IMR-90 (cell line): ENCODE measurements at regions not wholly inside any gene's neighbourhood (a gene's known extent, or its start where the extent isn't known, plus 50 kb on each side); places are given as distances from the start of the nearest gene placed in this dataset.

Experiments
- ATAC-seq: fragments of 200-7000 bp; cut with Tn5 transposase; 2 replicates; pipeline ENCODE4 v1.9.1; 2020; ENCODE audit warnings: low read depth, mild to moderate bottlenecking, moderate library complexity
- BruUV-seq: library from RNA; stranded (reverse); fragments of 400-500 nt; replicated peaks from 2 replicates; lab custom pipeline; 2021; lab: Mats Ljungman, UMichigan
- CTCF ChIA-PET: fragments of 300-600 bp; formaldehyde crosslinking; extraction: SDS; loops from one replicate; lab custom pipeline; 2021; ENCODE audit warnings: antibody characterized with exemption; lab: Yijun Ruan, JAX
- POLR2A ChIA-PET: fragments of 300-600 bp; sonication (Branson Sonifier 250); formaldehyde crosslinking; loops from one replicate; lab custom pipeline; 2022; ENCODE audit warnings: antibody characterized with exemption; ENCODE audit not compliant: unreplicated experiment; lab: Charles Lee
- DNase-seq: peaks from one replicate; pipeline ENCODE4 v3.0.0; 2013
- H2AFZ ChIP-seq: replicated peaks from 2 replicates; pipeline ENCODE3; 2013; ENCODE audit warnings: low read length, mild to moderate bottlenecking; ENCODE audit not compliant: poor library complexity
- H2AK5ac ChIP-seq: 2 replicates; pipeline ENCODE4 v1.6.1; 2013; ENCODE audit warnings: low read depth, low read length, inconsistent platforms
- H2AK9ac ChIP-seq: replicated peaks from 2 replicates; pipeline ENCODE3; 2013; ENCODE audit warnings: mild to moderate bottlenecking, low read depth, low read length, moderate library complexity; ENCODE audit not compliant: poor library complexity
- H2BK120ac ChIP-seq: 2 replicates; pipeline ENCODE4 v1.6.1; 2013; ENCODE audit warnings: low read depth, low read length, inconsistent platforms
- H2BK15ac ChIP-seq: 3 replicates; pipeline ENCODE4 v1.6.1; 2013; ENCODE audit warnings: low read depth, low read length, inconsistent platforms
- H2BK20ac ChIP-seq: 2 replicates; pipeline ENCODE4 v1.6.1; 2013; ENCODE audit warnings: low read depth, mild to moderate bottlenecking, inconsistent platforms, low read length, moderate library complexity
- H2BK5ac ChIP-seq: 2 replicates; pipeline ENCODE4 v1.6.1; 2013; ENCODE audit warnings: mild to moderate bottlenecking, low read depth, low read length, inconsistent platforms; ENCODE audit not compliant: poor library complexity, severe bottlenecking
- H3K14ac ChIP-seq: replicated peaks from 2 replicates; pipeline ENCODE4 v1.6.1; 2013; ENCODE audit warnings: low read depth, low read length, inconsistent platforms
- H3K18ac ChIP-seq: 2 replicates; pipeline ENCODE4 v1.6.1; 2013; ENCODE audit warnings: low read depth, low read length, control low read depth
- H3K23ac ChIP-seq: 2 replicates; pipeline ENCODE4 v1.6.1; 2013; ENCODE audit warnings: low read depth, low read length, inconsistent platforms
- H3K27ac ChIP-seq: 2 replicates; pipeline ENCODE4 v1.5.1; 2013; ENCODE audit warnings: mild to moderate bottlenecking, control low read depth, low read length; ENCODE audit not compliant: insufficient read depth
- H3K27me3 ChIP-seq: 2 replicates; pipeline ENCODE4 v1.6.1; 2013; ENCODE audit warnings: low read length; ENCODE audit not compliant: control insufficient read depth, insufficient read depth
- H3K36me3 ChIP-seq: 2 replicates; pipeline ENCODE4 v1.6.1; 2013; ENCODE audit warnings: low read length, mixed read lengths; ENCODE audit not compliant: control insufficient read depth, insufficient read depth
- H3K4ac ChIP-seq: 2 replicates; pipeline ENCODE4 v1.6.1; 2013; ENCODE audit warnings: low read depth, low read length, inconsistent platforms
- H3K4me1 ChIP-seq: 2 replicates; pipeline ENCODE4 v1.6.1; 2013; ENCODE audit warnings: low read length, mixed read lengths; ENCODE audit not compliant: control insufficient read depth, insufficient read depth
- H3K4me2 ChIP-seq: 2 replicates; pipeline ENCODE4 v1.6.1; 2013; ENCODE audit warnings: low read depth, mild to moderate bottlenecking, control low read depth, low read length, moderate library complexity
- H3K4me3 ChIP-seq: 2 replicates; pipeline ENCODE4 v1.5.1; 2013; ENCODE audit warnings: low read depth, mild to moderate bottlenecking, control low read depth, low read length, moderate library complexity; ENCODE audit not compliant: insufficient read depth
- H3K56ac ChIP-seq: 2 replicates; pipeline ENCODE4 v1.6.1; 2013; ENCODE audit warnings: low read length, inconsistent platforms; ENCODE audit not compliant: insufficient read depth; ENCODE audit errors: extremely low read depth
- H3K79me1 ChIP-seq, 2 experiments: 2 replicates each; pipeline ENCODE4 v1.6.1; 2013; ENCODE audit warnings: low read length in 2 of 2, inconsistent platforms in 1 of 2, low read depth in 1 of 2
- H3K9ac ChIP-seq: 2 replicates; pipeline ENCODE4 v1.6.1; 2013; ENCODE audit warnings: low read depth, low read length, control low read depth
- H3K9me1 ChIP-seq: 2 replicates; pipeline ENCODE4 v1.6.1; 2013; ENCODE audit warnings: low read length, inconsistent platforms; ENCODE audit not compliant: insufficient read depth
- H3K9me3 ChIP-seq: 2 replicates; pipeline ENCODE4 v1.6.1; 2013; ENCODE audit warnings: low read length; ENCODE audit not compliant: control insufficient read depth, insufficient read depth
- H4K20me1 ChIP-seq: 2 replicates; pipeline ENCODE4 v1.6.1; 2013; ENCODE audit warnings: low read length, inconsistent platforms; ENCODE audit not compliant: insufficient read depth
- H4K5ac ChIP-seq: 2 replicates; pipeline ENCODE4 v1.6.1; 2013; ENCODE audit warnings: mild to moderate bottlenecking, low read depth, low read length, control low read depth
- H4K8ac ChIP-seq, 2 experiments: 2 replicates each; pipeline ENCODE4 v1.6.1; 2013; ENCODE audit warnings: low read depth in 2 of 2, low read length in 2 of 2, control low read depth in 1 of 2, inconsistent platforms in 1 of 2
- H4K91ac ChIP-seq: 2 replicates; pipeline ENCODE4 v1.6.1; 2013; ENCODE audit warnings: low read depth, low read length, inconsistent platforms; ENCODE audit not compliant: insufficient read depth
- BHLHE40 ChIP-seq: fragments of 150-350 bp; IDR thresholded peaks from 2 replicates; pipeline ENCODE4 v1.6.1; 2016; ENCODE audit warnings: mild to moderate bottlenecking, low read depth, low read length
- CEBPB ChIP-seq: IDR thresholded peaks from 2 replicates; pipeline ENCODE4 v1.6.1; 2012; ENCODE audit warnings: low read depth, low read length, improper control_type of control experiment
- CHD1 ChIP-seq: IDR thresholded peaks from 2 replicates; pipeline ENCODE4 v1.6.1; 2012; ENCODE audit warnings: low read depth, low read length, improper control_type of control experiment
- CTCF ChIP-seq: conservative IDR thresholded peaks from 2 replicates; pipeline ENCODE4 v1.5.1; 2012; ENCODE audit warnings: mild to moderate bottlenecking, low read depth, low read length, improper control_type of control experiment
- FOS ChIP-seq: fragments of 150-350 bp; IDR thresholded peaks from 2 replicates; pipeline ENCODE4 v1.6.1; 2016; ENCODE audit warnings: low read depth, low read length
- MAFK ChIP-seq: IDR thresholded peaks from 2 replicates; pipeline ENCODE4 v1.6.1; 2012; ENCODE audit warnings: low read depth, low read length, improper control_type of control experiment
- MAZ ChIP-seq: IDR thresholded peaks from 2 replicates; pipeline ENCODE4 v1.6.1; 2012; ENCODE audit warnings: low read depth, mild to moderate bottlenecking, low read length, improper control_type of control experiment, moderate library complexity, borderline replicate concordance
- NFE2L2 ChIP-seq: fragments of 150-350 bp; IDR thresholded peaks from 2 replicates; pipeline ENCODE4 v1.6.1; 2016; ENCODE audit warnings: low read depth, mild to moderate bottlenecking, low read length
- POLR2A ChIP-seq: IDR thresholded peaks from 2 replicates; pipeline ENCODE4 v1.6.1; 2012; ENCODE audit warnings: mild to moderate bottlenecking, low read depth, low read length
- RAD21 ChIP-seq: IDR thresholded peaks from 2 replicates; pipeline ENCODE4 v1.6.1; 2012; ENCODE audit warnings: low read length, improper control_type of control experiment
- RCOR1 ChIP-seq: IDR thresholded peaks from 2 replicates; pipeline ENCODE4 v1.6.1; 2012; ENCODE audit warnings: mild to moderate bottlenecking, low read length, improper control_type of control experiment; ENCODE audit not compliant: insufficient replicate concordance
- RFX5 ChIP-seq: IDR thresholded peaks from 2 replicates; pipeline ENCODE4 v1.8.0; 2012; ENCODE audit warnings: low read depth, mild to moderate bottlenecking, low read length, moderate library complexity
- SMC3 ChIP-seq: fragments of 150-350 bp; IDR thresholded peaks from 2 replicates; pipeline ENCODE4 v1.6.1; 2016; ENCODE audit warnings: low read depth, mild to moderate bottlenecking, antibody characterized with exemption, low read length, moderate library complexity
- USF2 ChIP-seq: fragments of 150-350 bp; IDR thresholded peaks from 2 replicates; pipeline ENCODE4 v1.6.1; 2017; ENCODE audit warnings: mild to moderate bottlenecking, antibody characterized with exemption, low read length, low read depth
- WGBS, 2 experiments: methylation state at CpG; one replicate each; pipeline versions ENCODE4 v1.1.5 to v1.1.7; 2013; ENCODE audit warnings: missing lambda C conversion rate in 2 of 2; ENCODE audit not compliant: insufficient read length in 1 of 2; ENCODE audit errors: extremely low coverage in 2 of 2; 5-methylcytosine and 5-hydroxymethylcytosine counted together
- dilution Hi-C: fragments of 300-500 bp; cut with HindIII; formaldehyde crosslinking; loops from one replicate; pipeline ENCODE4 v1.14.3; 2018; ENCODE audit warnings: low sequenced_read_pairs; ENCODE audit not compliant: unreplicated experiment
- in situ Hi-C: fragments of 300-500 bp; cut with MboI; formaldehyde crosslinking; loops from 3 replicates; pipeline ENCODE4 v1.14.3; 2019; ENCODE audit warnings: low sequenced_read_pairs, inconsistent platforms, mixed read lengths
- intact Hi-C: fragments of 100-400 bp; cut with micrococcal nuclease; formaldehyde crosslinking; loops from 2 replicates; pipeline ENCODE4 v1.10.0; 2022

- dilution Hi-C loops (no loop called here), intact Hi-C loops (loop anchor here (1.0 to 10.0 kb wide), 7 partner anchors 51 to 803 kb away; no protein-coding TSS in a partner anchor), in situ Hi-C loops (no loop called here)
- H3K4me1 ChIP-seq, result peaks cover 29% of the 10 kb centered on the region
- peak; percentile 96 for DNase-seq
- POLR2A ChIA-PET, result interaction anchor here (0.5 to 0.7 kb wide), 6 partner anchors 26 to 353 kb away, joined by 4 to 10 read pairs (median 4); no protein-coding TSS in a partner anchor
- H2AK5ac ChIP-seq, result peak overlapping the region; percentile 99
- H3K27me3 ChIP-seq, result no peaks in the 10 kb centered on the region
- peak overlapping the region; percentile 91 for H3K9ac ChIP-seq
- H3K56ac ChIP-seq, result peak overlapping the region; percentile 100
- BruUV-seq, result no TSS peak
- peak overlapping the region; percentile 100 for H3K14ac ChIP-seq
- H3K79me1 ChIP-seq, result peaks cover 0 to 25% of the 10 kb centered on the region in 2 experiments; a peak in 2 of 4 replicates
- peak; percentile 87 for ATAC-seq
- peak overlapping the region; percentile 100 for H3K4ac ChIP-seq
- peak overlapping the region; percentile 77 for H2AFZ ChIP-seq
- no peaks in the 10 kb centered on the region for H3K36me3 ChIP-seq
- peak overlapping the region; percentile 100 for H4K91ac ChIP-seq
- no peak overlapping the region for H3K4me3 ChIP-seq
- H3K9me1 ChIP-seq, result peaks cover 16% of the 10 kb centered on the region
- peak overlapping the region; percentile 99 for H4K8ac ChIP-seq
- H2BK120ac ChIP-seq, result peak overlapping the region; percentile 100
- H3K9me3 ChIP-seq, result no peaks in the 10 kb centered on the region
- H2BK15ac ChIP-seq, result peak overlapping the region; percentile 100; the same call in 2 of the 3 replicates
- peak overlapping the region; percentile 97 for H2BK5ac ChIP-seq
- WGBS, 2 experiments, result 0% methylated on average over 5 of the region's 8 CpGs; no CpG with 5 or more reads in 1 of the 2 experiments
- H3K4me2 ChIP-seq, result peak overlapping the region; percentile 35
- CTCF ChIA-PET, result interaction anchor here (0.7 to 1.1 kb wide), 3 partner anchors 249 to 311 kb away, joined by 3 to 8 read pairs (median 4); no protein-coding TSS in a partner anchor
- peak overlapping the region; percentile 100 for H3K23ac ChIP-seq
- peak overlapping the region; percentile 96 for H3K27ac ChIP-seq
- peak overlapping the region; percentile 100 for H2BK20ac ChIP-seq
- peak overlapping the region; percentile 82 for H4K5ac ChIP-seq
- H3K18ac ChIP-seq, result peak overlapping the region; percentile 95
- no peaks in the 10 kb centered on the region for H4K20me1 ChIP-seq
- peak overlapping the region; percentile 80 for H2AK9ac ChIP-seq
- TF ChIP-seq SMC3, result no peak
- no peak for TF ChIP-seq CTCF
- TF ChIP-seq RFX5, result no peak
- TF ChIP-seq RAD21, result peak; percentile 7
- 0 out of 2 replicates have a peak, but pooled peaks have one; percentile 68 for TF ChIP-seq CHD1
- TF ChIP-seq MAZ, result 0 out of 2 replicates have a peak, but pooled peaks have one; percentile 20
- no peak for TF ChIP-seq CEBPB
- TF ChIP-seq RCOR1, result peak; percentile 60
- no peak for TF ChIP-seq NFE2L2
- TF ChIP-seq USF2, result peak; percentile 82
- no peak for TF ChIP-seq POLR2A
- peak; percentile 31; the same call in 1 of the 2 replicates for TF ChIP-seq BHLHE40
- peak; percentile 78 for TF ChIP-seq FOS
- TF ChIP-seq MAFK, result 0 out of 2 replicates have a peak, but pooled peaks have one; percentile 23
Measured at GRCh38 chr2:226478109-226478809, 321.4 kb downstream of the IRS1 start.
